CD4-positive, CD25-positive, alpha-beta regulatory T cell (primary cell): ENCODE measurements at regions not wholly inside any gene's neighbourhood (a gene's known extent, or its start where the extent isn't known, plus 50 kb on each side); places are given as distances from the start of the nearest gene placed in this dataset.

Experiments used
- ATAC-seq, 2 donors: fragments of 150-1000 bp; cut with Tn5 transposase; one replicate each; pipeline ENCODE4 v1.10.0; 2021; ENCODE audit warnings: low read depth in 2 of 2, moderate number of reproducible peaks in 2 of 2, moderate library complexity in 1 of 2
- DNase-seq, 3 donors: peaks; one replicate each; pipeline versions ENCODE4 v3.0.0 to v3.0.0-alpha.2; 2012 to 2022; ENCODE audit warnings: mixed read lengths in 1 of 3
- H3K27ac ChIP-seq: one replicate; pipeline ENCODE4 v1.7.0; 2013; ENCODE audit warnings: mild to moderate bottlenecking, low read length; ENCODE audit not compliant: insufficient read depth, poor library complexity, severe bottlenecking
- H3K27me3 ChIP-seq: one replicate; pipeline ENCODE4 v1.7.0; 2013; ENCODE audit warnings: low read length; ENCODE audit not compliant: control insufficient read depth, insufficient read depth
- H3K36me3 ChIP-seq: one replicate; pipeline ENCODE4 v1.7.0; 2013; ENCODE audit warnings: mild to moderate bottlenecking, low read length, moderate library complexity; ENCODE audit not compliant: control insufficient read depth, insufficient read depth
- H3K4me1 ChIP-seq: 2 replicates; pipeline ENCODE4 v1.7.0; 2013; ENCODE audit warnings: mild to moderate bottlenecking, low read length; ENCODE audit not compliant: insufficient read depth, control insufficient read depth, poor library complexity, severe bottlenecking
- H3K4me3 ChIP-seq: one replicate; pipeline ENCODE4 v1.7.0; 2013; ENCODE audit warnings: low read depth, mild to moderate bottlenecking, low read length, moderate library complexity
- H3K9me3 ChIP-seq, 2 experiments: 1 replicate in 1 of 2; 2 replicates in 1 of 2; pipeline ENCODE4 v1.7.0; 2013; ENCODE audit warnings: low read length in 2 of 2, mild to moderate bottlenecking in 1 of 2, moderate library complexity in 1 of 2; ENCODE audit not compliant: control insufficient read depth in 2 of 2
- H3K27ac Mint-ChIP-seq, 3 donors: one replicate each; pipeline ENCODE4 v1.8.0; 2020 to 2022; ENCODE audit warnings: mild to moderate bottlenecking in 3 of 3, mixed read lengths in 3 of 3, moderate library complexity in 2 of 3
- H3K27me3 Mint-ChIP-seq: one replicate; pipeline ENCODE4 v1.8.0; 2022; ENCODE audit warnings: mild to moderate bottlenecking, mixed read lengths
- H3K36me3 Mint-ChIP-seq: one replicate; pipeline ENCODE4 v1.8.0; 2020; ENCODE audit warnings: mixed read lengths
- H3K4me1 Mint-ChIP-seq, 4 donors: one replicate each; pipeline ENCODE4 v1.8.0; 2020 to 2022; ENCODE audit warnings: mixed read lengths in 4 of 4, mild to moderate bottlenecking in 1 of 4
- H3K4me3 Mint-ChIP-seq, 4 donors: one replicate each; pipeline ENCODE4 v1.8.0; 2020 to 2022; ENCODE audit warnings: mild to moderate bottlenecking in 4 of 4, mixed read lengths in 4 of 4, moderate library complexity in 3 of 4
- H3K9me3 Mint-ChIP-seq, 7 donors: one replicate each; pipeline ENCODE4 v1.8.0; 2020 to 2022; ENCODE audit warnings: mixed read lengths in 7 of 7, mild to moderate bottlenecking in 3 of 7, moderate library complexity in 2 of 7

- peaks cover 2 to 5% of the 10 kb centered on the region in 2 experiments for H3K9me3 ChIP-seq
- Mint-ChIP-seq H3K9me3 (peaks cover 0 to 10% (median 0%) of the 10 kb centered on the region in 7 donors), H3K36me3 (no peaks in the 10 kb centered on the region), H3K4me1 (no peaks in the 10 kb centered on the region), H3K27me3 (peaks cover 4% of the 10 kb centered on the region), H3K27ac (no peak overlapping the region), H3K4me3 (no peak overlapping the region)
- H3K27me3 ChIP-seq: no peaks in the 10 kb centered on the region
- no peaks in the 10 kb centered on the region for H3K4me1 ChIP-seq
- no peak for ATAC-seq
- H3K4me3 ChIP-seq: no peak overlapping the region
- no peak for DNase-seq
- H3K36me3 ChIP-seq: no peaks in the 10 kb centered on the region
- H3K27ac ChIP-seq: no peak overlapping the region
These were observed 163.9 kb downstream of the TEX29 start for GRCh38 chr13:111484141-111484925.

GRCh38 chr13:111484959-111485358 is 164.5 kb downstream of the TEX29 start:
- Histone ChIP-seq H3K4me3 (no peak overlapping the region), H3K27me3 (no peaks in the 10 kb centered on the region), H3K4me1 (no peaks in the 10 kb centered on the region), H3K36me3 (no peaks in the 10 kb centered on the region), H3K9me3 (peaks cover 2 to 5% of the 10 kb centered on the region in 2 experiments), H3K27ac (no peak overlapping the region)
- Mint-ChIP-seq H3K27me3 (peaks cover 4% of the 10 kb centered on the region), H3K36me3 (no peaks in the 10 kb centered on the region), H3K9me3 (peaks cover 0 to 10% (median 0%) of the 10 kb centered on the region in 7 donors), H3K4me1 (no peaks in the 10 kb centered on the region), H3K4me3 (no peak overlapping the region), H3K27ac (no peak overlapping the region)
- no peak for ATAC-seq
- no peak for DNase-seq

GRCh38 chr13:111485491-111486250 is 165.2 kb downstream of the TEX29 start:
- Mint-ChIP-seq H3K27me3 (peaks cover 4% of the 10 kb centered on the region), H3K9me3 (peaks cover 0 to 10% (median 0%) of the 10 kb centered on the region in 7 donors), H3K36me3 (no peaks in the 10 kb centered on the region), H3K4me3 (no peak overlapping the region), H3K27ac (no peak overlapping the region), H3K4me1 (no peaks in the 10 kb centered on the region)
- H3K4me3 ChIP-seq: no peak overlapping the region
- no peaks in the 10 kb centered on the region for H3K27me3 ChIP-seq
- no peaks in the 10 kb centered on the region for H3K4me1 ChIP-seq
- ATAC-seq: no peak
- H3K36me3 ChIP-seq: no peaks in the 10 kb centered on the region
- DNase-seq: no peak
- H3K27ac ChIP-seq: no peak overlapping the region
- H3K9me3 ChIP-seq: peaks cover 2 to 5% of the 10 kb centered on the region in 2 experiments

GRCh38 chr13:111486331-111486730 is 165.9 kb downstream of the TEX29 start:
- Histone ChIP-seq H3K27me3 (no peaks in the 10 kb centered on the region), H3K4me1 (no peaks in the 10 kb centered on the region), H3K27ac (no peak overlapping the region), H3K4me3 (no peak overlapping the region), H3K36me3 (no peaks in the 10 kb centered on the region), H3K9me3 (peaks cover 2 to 5% of the 10 kb centered on the region in 2 experiments)
- DNase-seq: no peak
- peaks cover 0 to 10% (median under 1%) of the 10 kb centered on the region in 7 donors for H3K9me3 Mint-ChIP-seq
- no peaks in the 10 kb centered on the region for H3K4me1 Mint-ChIP-seq
- H3K4me3 Mint-ChIP-seq: no peak overlapping the region
- peaks cover 4% of the 10 kb centered on the region for H3K27me3 Mint-ChIP-seq
- no peaks in the 10 kb centered on the region for H3K36me3 Mint-ChIP-seq
- no peak for ATAC-seq
- H3K27ac Mint-ChIP-seq: peak overlapping the region in 1 of 3 donors; percentile 24

- Histone ChIP-seq H3K4me1 (no peaks in the 10 kb centered on the region), H3K27me3 (no peaks in the 10 kb centered on the region), H3K36me3 (no peaks in the 10 kb centered on the region), H3K4me3 (no peak overlapping the region), H3K9me3 (peaks cover 2 to 5% of the 10 kb centered on the region in 2 experiments), H3K27ac (no peak overlapping the region)
- Mint-ChIP-seq H3K9me3 (peaks cover 0 to 10% (median 2%) of the 10 kb centered on the region in 7 donors), H3K4me1 (no peaks in the 10 kb centered on the region), H3K4me3 (no peak overlapping the region), H3K36me3 (no peaks in the 10 kb centered on the region), H3K27me3 (peaks cover 4% of the 10 kb centered on the region), H3K27ac (no peak overlapping the region)
- DNase-seq: no peak
- no peak for ATAC-seq
These were observed 166.4 kb downstream of the TEX29 start for GRCh38 chr13:111486801-111487200.

- Histone ChIP-seq H3K4me3 (no peak overlapping the region), H3K27me3 (no peaks in the 10 kb centered on the region), H3K9me3 (peaks cover 2 to 5% of the 10 kb centered on the region in 2 experiments), H3K27ac (no peak overlapping the region), H3K4me1 (no peaks in the 10 kb centered on the region), H3K36me3 (no peaks in the 10 kb centered on the region)
- no peak overlapping the region for H3K4me3 Mint-ChIP-seq
- no peaks in the 10 kb centered on the region for H3K27me3 Mint-ChIP-seq
- ATAC-seq (no peak), DNase-seq (no peak)
- H3K27ac Mint-ChIP-seq: no peak overlapping the region
- H3K36me3 Mint-ChIP-seq: no peaks in the 10 kb centered on the region
- H3K9me3 Mint-ChIP-seq: peaks cover 0 to 10% (median 2%) of the 10 kb centered on the region in 7 donors
- no peaks in the 10 kb centered on the region for H3K4me1 Mint-ChIP-seq
These were observed 168.2 kb downstream of the TEX29 start for GRCh38 chr13:111488486-111489132.

GRCh38 chr13:111489301-111489700 is 168.9 kb downstream of the TEX29 start:
- Histone ChIP-seq H3K27ac (no peak overlapping the region), H3K4me1 (no peaks in the 10 kb centered on the region), H3K4me3 (no peak overlapping the region), H3K36me3 (no peaks in the 10 kb centered on the region), H3K27me3 (no peaks in the 10 kb centered on the region), H3K9me3 (peaks cover 2 to 5% of the 10 kb centered on the region in 2 experiments)
- Mint-ChIP-seq H3K4me1 (no peaks in the 10 kb centered on the region), H3K27me3 (no peaks in the 10 kb centered on the region), H3K9me3 (peaks cover 0 to 10% (median 1%) of the 10 kb centered on the region in 7 donors), H3K36me3 (no peaks in the 10 kb centered on the region), H3K4me3 (no peak overlapping the region), H3K27ac (no peak overlapping the region)
- no peak for ATAC-seq
- DNase-seq: no peak
